GM12892 (cell line): ENCODE measurements at regions not wholly inside any gene's neighbourhood (a gene's known extent, or its start where the extent isn't known, plus 50 kb on each side); places are given as distances from the start of the nearest gene placed in this dataset.

Experiments used
- POLR2A ChIP-seq: IDR thresholded peaks from 2 replicates; pipeline ENCODE4 v1.6.1; 2011; ENCODE audit warnings: low read depth, low read length, control low read depth
- POLR2AphosphoS5 ChIP-seq: IDR thresholded peaks from 2 replicates; pipeline ENCODE4 v1.6.1; 2011; ENCODE audit warnings: low read depth, low read length, control low read depth

DNA sequence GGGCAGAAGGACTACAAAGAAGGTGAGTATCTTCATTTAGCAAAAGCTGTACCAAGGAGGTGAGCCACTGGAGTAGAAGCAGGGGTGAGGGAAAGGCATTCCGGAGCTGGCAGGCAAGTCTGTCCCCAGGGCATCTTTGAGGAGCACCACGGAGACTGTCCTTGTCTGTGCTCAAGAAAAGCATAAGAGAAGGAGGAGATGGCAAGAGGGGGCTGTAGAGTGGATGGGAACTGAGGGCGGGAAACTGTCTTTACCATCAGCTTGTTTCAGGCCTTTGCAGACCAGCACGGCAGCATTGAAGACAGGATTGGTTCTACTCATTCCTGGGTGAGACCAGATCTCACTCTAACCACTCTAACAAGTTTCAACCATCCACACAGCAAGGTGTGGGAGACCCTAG is 355.8 kb downstream of the AJAP1 start:
- TF ChIP-seq POLR2A (no peak), POLR2AphosphoS5 (no peak)
